ENCODE measurements at regions not wholly inside any gene's neighbourhood (a gene's known extent, or its start where the extent isn't known, plus 50 kb on each side); places are given as distances from the start of the nearest gene placed in this dataset.

GRCh38 chr1:217090060-217090911 lies 367.1 kb upstream of the ESRRG start:
- Histone ChIP-seq H3K36me3 (ENCODE audit: insufficient read depth, low read length) (no peaks in the 10 kb centered on the region), H3K9me2 (replicated peaks; ENCODE audit: low read depth, low read length) (no peaks in the 10 kb centered on the region), H3K9ac (ENCODE audit: low read depth, low read length, poor library complexity, severe bottlenecking) (no peak overlapping the region), H4K20me1 (ENCODE audit: insufficient read depth, low read length, poor library complexity, severe bottlenecking) (no peaks in the 10 kb centered on the region), H3K4me2 (ENCODE audit: low read depth, low read length, poor library complexity, severe bottlenecking) (no peak overlapping the region), H3K9me3 (ENCODE audit: insufficient read depth, low read depth, low read length) (no peaks in the 10 kb centered on the region), H3F3A (ENCODE audit: low read depth) (no peaks in the 10 kb centered on the region), H3K79me2 (ENCODE audit: insufficient read depth, low read length) (no peaks in the 10 kb centered on the region), H3K27me3 (ENCODE audit: insufficient read depth, low read length, poor library complexity, severe bottlenecking) (no peaks in the 10 kb centered on the region), H3K4me3 (ENCODE audit: low read length, poor library complexity, severe bottlenecking) (no peak overlapping the region), H3K4me1 (ENCODE audit: insufficient read depth, low read length, poor library complexity, severe bottlenecking) (no peaks in the 10 kb centered on the region), H2AFZ (ENCODE audit: low read length) (no peak overlapping the region)
- TF ChIP-seq EZH2phosphoT487 (IDR thresholded peaks at IDR 0.05; ENCODE audit: borderline replicate concordance) (no peak), CTCF (conservative IDR thresholded peaks at IDR 0.05; ENCODE audit: low read length) (no peak)

GRCh38 chr1:217089361-217090014 lies 366.3 kb upstream of the ESRRG start:
- H3K9me3 ChIP-seq (ENCODE audit: insufficient read depth, low read depth, low read length) = no peaks in the 10 kb centered on the region
- no peaks in the 10 kb centered on the region for H3K9me2 ChIP-seq (replicated peaks; ENCODE audit: low read depth, low read length)
- H2AFZ ChIP-seq (ENCODE audit: low read length) = no peak overlapping the region
- H4K20me1 ChIP-seq (ENCODE audit: insufficient read depth, low read length, poor library complexity, severe bottlenecking) = no peaks in the 10 kb centered on the region
- no peaks in the 10 kb centered on the region for H3K79me2 ChIP-seq (ENCODE audit: insufficient read depth, low read length)
- H3K4me2 ChIP-seq (ENCODE audit: low read depth, low read length, poor library complexity, severe bottlenecking) = no peak overlapping the region
- H3F3A ChIP-seq (ENCODE audit: low read depth) = no peaks in the 10 kb centered on the region
- H3K27me3 ChIP-seq (ENCODE audit: insufficient read depth, low read length, poor library complexity, severe bottlenecking) = no peaks in the 10 kb centered on the region
- H3K9ac ChIP-seq (ENCODE audit: low read depth, low read length, poor library complexity, severe bottlenecking) = no peak overlapping the region
- no peak overlapping the region for H3K4me3 ChIP-seq (ENCODE audit: low read length, poor library complexity, severe bottlenecking)
- no peaks in the 10 kb centered on the region for H3K4me1 ChIP-seq (ENCODE audit: insufficient read depth, low read length, poor library complexity, severe bottlenecking)
- TF ChIP-seq EZH2phosphoT487 (IDR thresholded peaks at IDR 0.05; ENCODE audit: borderline replicate concordance) (no peak), CTCF (conservative IDR thresholded peaks at IDR 0.05; ENCODE audit: low read length) (no peak)
- no peaks in the 10 kb centered on the region for H3K36me3 ChIP-seq (ENCODE audit: insufficient read depth, low read length)

- Histone ChIP-seq H3K27me3 (ENCODE audit: insufficient read depth, low read length, poor library complexity, severe bottlenecking) (no peaks in the 10 kb centered on the region), H3K9me2 (replicated peaks; ENCODE audit: low read depth, low read length) (no peaks in the 10 kb centered on the region), H3K9me3 (ENCODE audit: insufficient read depth, low read depth, low read length) (no peaks in the 10 kb centered on the region), H3K4me1 (ENCODE audit: insufficient read depth, low read length, poor library complexity, severe bottlenecking) (no peaks in the 10 kb centered on the region), H3K9ac (ENCODE audit: low read depth, low read length, poor library complexity, severe bottlenecking) (no peak overlapping the region), H3K79me2 (ENCODE audit: insufficient read depth, low read length) (no peaks in the 10 kb centered on the region), H3F3A (ENCODE audit: low read depth) (no peaks in the 10 kb centered on the region), H4K20me1 (ENCODE audit: insufficient read depth, low read length, poor library complexity, severe bottlenecking) (no peaks in the 10 kb centered on the region), H3K4me3 (ENCODE audit: low read length, poor library complexity, severe bottlenecking) (no peak overlapping the region), H2AFZ (ENCODE audit: low read length) (no peak overlapping the region), H3K4me2 (ENCODE audit: low read depth, low read length, poor library complexity, severe bottlenecking) (no peak overlapping the region), H3K36me3 (ENCODE audit: insufficient read depth, low read length) (no peaks in the 10 kb centered on the region)
- no peak for TF ChIP-seq EZH2phosphoT487 (IDR thresholded peaks at IDR 0.05; ENCODE audit: borderline replicate concordance)
- TF ChIP-seq CTCF (conservative IDR thresholded peaks at IDR 0.05; ENCODE audit: low read length) = no peak
Observed at GRCh38 chr1:217088521-217089284, 365.5 kb upstream of the ESRRG start.

All from Loucy (cell line).